ENCODE measurements at regions not wholly inside any gene's neighbourhood (a gene's known extent, or its start where the extent isn't known, plus 50 kb on each side); places are given as distances from the start of the nearest gene placed in this dataset.
A peak's percentile ranks its signal among the peaks of the same experiment; 100 is the strongest.

DNA sequence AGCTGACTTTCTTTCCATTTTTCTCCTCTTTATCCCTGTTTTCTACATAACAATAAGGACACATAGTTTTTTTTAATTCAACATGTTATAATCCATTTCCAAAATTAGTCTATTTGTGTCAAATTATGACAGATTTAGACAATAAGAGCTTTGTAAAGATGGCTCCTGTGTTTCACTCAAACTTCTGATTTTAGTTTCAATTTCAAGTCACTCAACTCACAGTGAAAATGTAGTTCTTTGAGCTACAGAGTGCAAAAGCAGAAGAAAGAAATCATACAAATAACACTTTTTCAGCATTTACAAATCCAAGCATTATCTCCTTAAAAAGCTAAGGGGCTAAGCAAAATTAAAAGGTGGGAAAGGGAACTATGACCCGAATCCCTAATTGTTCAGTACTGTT lies 340.7 kb upstream of the TRIB2 start:
- POLR2A ChIA-PET, result no interaction called here
- no peak overlapping the region for H3K27ac Mint-ChIP-seq
- H3K36me3 Mint-ChIP-seq, result no peaks in the 10 kb centered on the region
- no peaks in the 10 kb centered on the region for H3K27me3 Mint-ChIP-seq
- H3K4me3 Mint-ChIP-seq, result no peak overlapping the region
- no peaks in the 10 kb centered on the region for H3K9me3 Mint-ChIP-seq
- CTCF ChIA-PET, result no interaction called here
- DNase-seq, result no peak
- intact Hi-C loops (cut with micrococcal nuclease), result no loop called here
- peaks cover 7% of the 10 kb centered on the region for H3K4me1 Mint-ChIP-seq (ENCODE audit: low read depth)

DNA sequence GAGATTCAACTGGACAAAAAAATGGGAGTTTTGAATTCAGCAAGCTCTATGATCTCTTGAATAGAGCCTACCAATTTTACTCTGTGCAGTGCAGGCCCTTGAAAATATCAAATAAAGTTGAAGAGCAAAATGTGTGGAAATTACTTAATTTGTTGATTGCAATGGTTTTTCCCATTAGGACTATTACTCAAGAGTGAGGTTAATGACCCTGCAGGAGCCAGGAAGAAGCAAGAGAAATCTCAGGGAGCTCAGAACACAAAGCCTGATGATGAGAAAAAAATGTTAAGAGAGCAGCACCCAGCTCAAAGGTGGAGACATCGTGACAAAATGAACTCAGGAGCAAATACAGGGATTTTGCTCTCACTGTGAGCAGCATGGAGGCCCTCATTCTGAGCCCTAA lies 337.6 kb upstream of the TRIB2 start:
- Mint-ChIP-seq H3K4me3 (no peak overlapping the region), H3K36me3 (no peaks in the 10 kb centered on the region), H3K9me3 (no peaks in the 10 kb centered on the region), H3K27me3 (no peaks in the 10 kb centered on the region), H3K4me1 (ENCODE audit: low read depth) (peaks cover 7% of the 10 kb centered on the region), H3K27ac (no peak overlapping the region)
- intact Hi-C loops (cut with micrococcal nuclease), result no loop called here
- POLR2A ChIA-PET, result no interaction called here
- no peak for DNase-seq
- CTCF ChIA-PET, result no interaction called here

DNA sequence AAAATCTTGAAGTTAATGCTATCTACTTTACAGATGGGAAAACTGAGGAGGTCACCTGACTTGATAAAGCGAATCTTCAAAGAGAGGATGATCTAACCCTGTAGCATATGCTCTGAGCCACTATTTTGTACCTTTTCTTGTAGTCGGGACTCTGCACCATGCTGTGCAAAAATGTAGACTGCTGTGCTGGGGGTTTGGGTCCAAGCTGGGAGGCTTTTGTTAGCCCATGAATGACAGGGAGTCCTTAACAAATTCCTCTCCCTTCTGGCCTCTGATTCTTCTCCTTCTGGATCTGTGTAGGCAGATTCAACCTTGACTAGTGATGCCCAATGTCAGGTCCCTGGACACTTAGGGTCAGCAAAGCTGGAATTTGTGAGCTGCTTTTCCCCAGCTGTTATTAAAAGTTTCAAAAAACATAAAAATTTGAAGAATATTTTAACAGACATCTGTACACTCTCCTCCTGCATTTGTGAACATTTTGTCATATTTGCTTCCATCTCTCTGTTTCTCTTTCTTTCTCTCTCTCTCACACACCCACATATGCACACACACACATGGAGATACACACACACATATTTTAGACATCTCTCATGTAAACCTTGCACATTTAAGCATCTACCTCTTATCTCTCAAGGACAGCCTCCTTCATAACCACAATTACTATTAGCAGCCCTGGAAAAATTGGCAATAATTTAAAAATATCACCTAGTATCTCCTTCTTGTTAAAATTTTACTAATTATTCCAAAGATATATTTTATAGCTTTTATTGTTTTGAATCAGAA lies 335.0 kb upstream of the TRIB2 start:
- POLR2A ChIA-PET, result no interaction called here
- intact Hi-C loops (cut with micrococcal nuclease), result no loop called here
- CTCF ChIA-PET, result no interaction called here

DNA sequence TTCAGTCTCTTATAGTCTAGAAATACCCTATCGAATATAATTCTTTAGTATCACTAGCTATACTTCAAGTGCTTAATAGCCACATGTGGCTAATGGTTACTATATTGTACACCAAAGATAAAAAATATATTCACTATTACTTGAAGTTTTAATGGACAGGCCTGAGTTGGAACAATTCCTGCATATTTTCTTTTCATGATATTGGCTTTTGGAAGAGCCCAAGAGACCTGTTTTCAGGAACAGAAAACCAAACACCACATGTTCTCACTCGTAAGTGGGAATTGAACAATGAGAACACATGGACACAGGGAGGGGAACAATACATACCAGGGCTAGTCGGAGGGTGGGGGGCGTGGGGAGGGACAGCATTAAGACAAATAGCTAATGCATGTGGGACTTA lies 334.4 kb upstream of the TRIB2 start:
- CTCF ChIA-PET, result no interaction called here
- POLR2A ChIA-PET, result no interaction called here

More for the DNA sequence above, 335.0 kb upstream of the TRIB2 start:
- no peaks in the 10 kb centered on the region for H3K27me3 Mint-ChIP-seq
- no peak overlapping the region for H3K27ac Mint-ChIP-seq
- no peaks in the 10 kb centered on the region for H3K4me1 Mint-ChIP-seq (ENCODE audit: low read depth)
- no peaks in the 10 kb centered on the region for H3K9me3 Mint-ChIP-seq
- no peak for DNase-seq
- H3K36me3 Mint-ChIP-seq, result no peaks in the 10 kb centered on the region
- H3K4me3 Mint-ChIP-seq, result no peak overlapping the region

DNA sequence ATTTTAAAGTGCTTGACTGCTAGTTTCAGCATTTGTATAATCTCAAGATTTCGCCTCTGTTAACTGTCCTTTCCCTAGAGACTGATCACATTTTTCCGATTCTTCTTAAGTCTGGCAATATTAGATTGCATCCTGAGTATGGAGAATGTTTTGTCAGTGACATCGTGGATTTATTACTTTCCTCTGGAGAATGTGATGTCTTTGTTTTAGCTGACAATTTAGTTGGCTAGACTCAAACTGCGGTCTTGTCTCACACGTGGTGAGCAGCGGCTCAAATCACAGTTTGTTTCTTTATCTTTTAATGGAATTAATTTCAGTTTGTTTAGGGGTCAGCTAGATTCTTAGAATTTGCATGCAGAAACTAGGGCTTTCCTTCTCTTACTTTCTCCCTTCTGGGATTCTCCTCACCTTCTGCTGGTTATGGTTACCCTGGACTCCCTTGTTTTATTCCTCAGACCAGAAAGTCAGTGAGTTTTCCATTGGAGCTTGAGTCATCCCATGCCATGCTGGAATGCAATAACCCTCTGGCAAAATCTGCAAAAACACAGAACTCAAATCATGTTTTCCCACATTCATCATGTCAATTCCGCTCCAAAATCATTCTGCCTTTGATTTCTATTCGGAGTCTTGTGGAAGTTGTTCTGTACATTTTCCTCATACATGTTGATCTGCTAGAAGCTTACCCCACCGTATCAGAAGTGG lies 327.2 kb upstream of the TRIB2 start:
- Mint-ChIP-seq H3K36me3 (no peaks in the 10 kb centered on the region), H3K9me3 (no peaks in the 10 kb centered on the region), H3K4me1 (ENCODE audit: low read depth) (no peaks in the 10 kb centered on the region), H3K27ac (no peak overlapping the region), H3K27me3 (no peaks in the 10 kb centered on the region), H3K4me3 (no peak overlapping the region)
- POLR2A ChIA-PET, result no interaction called here
- CTCF ChIA-PET, result no interaction called here
- intact Hi-C loops (cut with micrococcal nuclease), result no loop called here
- DNase-seq, result no peak

More for the DNA sequence above, 334.4 kb upstream of the TRIB2 start:
- DNase-seq, result no peak
- no peak overlapping the region for H3K27ac Mint-ChIP-seq
- no peaks in the 10 kb centered on the region for H3K36me3 Mint-ChIP-seq
- H3K9me3 Mint-ChIP-seq, result no peaks in the 10 kb centered on the region
- H3K4me1 Mint-ChIP-seq (ENCODE audit: low read depth), result no peaks in the 10 kb centered on the region
- H3K4me3 Mint-ChIP-seq, result no peak overlapping the region
- intact Hi-C loops (cut with micrococcal nuclease), result no loop called here
- H3K27me3 Mint-ChIP-seq, result no peaks in the 10 kb centered on the region

DNA sequence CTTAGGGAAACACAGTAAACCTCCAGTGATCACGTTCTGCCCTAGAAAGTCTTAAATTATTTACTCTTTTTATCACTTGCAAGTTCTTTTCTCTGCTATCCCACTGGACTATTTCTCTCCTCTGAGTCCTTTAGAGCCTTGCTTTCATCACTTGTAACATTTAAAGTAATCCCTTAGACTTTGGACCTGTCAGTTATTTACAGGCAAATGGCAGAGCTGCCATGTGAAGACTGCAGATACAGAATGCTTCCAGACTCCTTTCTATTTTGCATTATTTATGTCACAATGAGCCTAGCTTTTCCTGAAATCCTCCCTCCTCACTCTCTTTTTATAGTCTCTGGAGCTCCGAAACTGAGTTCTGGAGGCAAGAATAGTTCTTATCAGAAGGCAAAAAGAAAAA lies 325.6 kb upstream of the TRIB2 start:
- intact Hi-C loops (cut with micrococcal nuclease), result no loop called here
- CTCF ChIA-PET, result no interaction called here
- POLR2A ChIA-PET, result no interaction called here
- Mint-ChIP-seq H3K4me3 (no peak overlapping the region), H3K36me3 (no peaks in the 10 kb centered on the region), H3K27ac (no peak overlapping the region), H3K27me3 (no peaks in the 10 kb centered on the region), H3K4me1 (ENCODE audit: low read depth) (peaks cover 5% of the 10 kb centered on the region), H3K9me3 (no peaks in the 10 kb centered on the region)
- DNase-seq, result no peak

DNA sequence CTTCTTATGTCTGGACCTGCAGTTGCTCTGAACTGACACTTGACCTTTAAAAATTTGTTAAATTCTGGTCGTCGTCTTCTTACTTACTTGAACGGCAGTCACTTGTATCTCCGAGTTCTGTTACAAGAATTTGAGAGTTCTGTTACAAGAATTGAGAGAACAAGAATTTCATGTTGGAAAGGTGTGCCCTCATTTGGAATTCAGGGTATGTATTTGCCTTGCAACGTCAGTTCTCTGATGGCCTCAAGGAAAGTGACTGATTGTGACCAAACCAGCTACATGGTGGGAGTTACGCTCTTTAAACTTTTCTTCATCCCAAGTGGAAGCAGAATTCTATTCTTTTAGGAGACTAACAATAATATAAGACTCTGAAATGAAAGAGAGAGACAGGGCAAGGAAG lies 320.0 kb upstream of the TRIB2 start:
- no peaks in the 10 kb centered on the region for H3K9me3 Mint-ChIP-seq
- intact Hi-C loops (cut with micrococcal nuclease), result no loop called here
- H3K4me1 Mint-ChIP-seq (ENCODE audit: low read depth), result peaks cover 5% of the 10 kb centered on the region
- ChIA-PET POLR2A (no interaction called here), CTCF (interaction anchor here (0.6 kb wide), 1 partner anchor 193 kb away, joined by 3 read pairs; no protein-coding TSS in a partner anchor)
- H3K4me3 Mint-ChIP-seq, result no peak overlapping the region
- H3K27ac Mint-ChIP-seq, result no peak overlapping the region
- no peaks in the 10 kb centered on the region for H3K27me3 Mint-ChIP-seq
- no peaks in the 10 kb centered on the region for H3K36me3 Mint-ChIP-seq
- no peak for DNase-seq

DNA sequence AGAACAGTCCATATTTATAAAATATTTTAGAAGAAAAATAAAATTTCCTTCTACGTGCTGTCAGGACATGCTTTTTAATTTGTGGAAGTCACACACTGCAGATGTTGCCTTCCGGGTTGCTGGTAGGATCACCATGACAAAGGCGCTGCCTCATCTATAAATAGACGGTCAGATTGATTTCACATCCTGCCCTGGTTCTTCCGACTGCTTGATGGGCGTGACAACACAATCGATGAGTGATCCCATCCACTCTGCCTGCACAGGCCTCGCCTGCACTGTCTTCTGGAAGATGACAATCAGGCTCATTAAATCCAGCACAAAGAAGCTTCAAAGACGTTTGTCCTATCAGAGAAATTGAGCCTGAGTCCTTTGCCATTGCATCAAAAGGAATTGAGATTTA lies 318.9 kb upstream of the TRIB2 start:
- peaks cover 3% of the 10 kb centered on the region for H3K36me3 Mint-ChIP-seq
- H3K9me3 Mint-ChIP-seq, result peaks cover 3% of the 10 kb centered on the region
- intact Hi-C loops (cut with micrococcal nuclease), result no loop called here
- ChIA-PET POLR2A (no interaction called here), CTCF (no interaction called here)
- H3K4me3 Mint-ChIP-seq, result no peak overlapping the region
- no peak overlapping the region for H3K27ac Mint-ChIP-seq
- peak; percentile 12 for DNase-seq
- H3K4me1 Mint-ChIP-seq (ENCODE audit: low read depth), result peaks cover 5% of the 10 kb centered on the region
- H3K27me3 Mint-ChIP-seq, result peaks cover 2% of the 10 kb centered on the region

DNA sequence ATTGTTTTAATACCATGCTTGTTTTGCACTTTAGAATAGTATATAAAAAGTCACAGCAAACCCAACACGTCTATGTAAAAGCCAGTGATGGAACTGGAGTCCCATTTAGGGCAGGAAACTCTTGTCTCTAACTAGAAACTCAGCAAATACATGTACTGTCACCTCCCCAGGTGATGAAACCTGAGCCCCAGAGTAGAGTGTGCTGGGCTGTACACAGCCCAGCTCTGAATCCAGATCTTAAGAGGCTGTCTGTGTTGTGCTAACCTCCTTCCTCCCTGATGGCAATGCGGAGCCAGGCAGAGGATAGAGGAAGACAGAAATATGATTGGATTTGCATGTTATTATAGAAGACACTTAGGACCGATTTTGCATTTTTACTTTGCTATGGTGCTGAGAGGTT lies 317.5 kb upstream of the TRIB2 start:
- Mint-ChIP-seq H3K36me3 (peaks cover 3% of the 10 kb centered on the region), H3K27ac (no peak overlapping the region), H3K9me3 (peaks cover 5% of the 10 kb centered on the region), H3K4me3 (no peak overlapping the region), H3K4me1 (ENCODE audit: low read depth) (peaks cover 5% of the 10 kb centered on the region), H3K27me3 (peaks cover 2% of the 10 kb centered on the region)
- intact Hi-C loops (cut with micrococcal nuclease), result no loop called here
- ChIA-PET CTCF (no interaction called here), POLR2A (no interaction called here)
- no peak for DNase-seq

DNA sequence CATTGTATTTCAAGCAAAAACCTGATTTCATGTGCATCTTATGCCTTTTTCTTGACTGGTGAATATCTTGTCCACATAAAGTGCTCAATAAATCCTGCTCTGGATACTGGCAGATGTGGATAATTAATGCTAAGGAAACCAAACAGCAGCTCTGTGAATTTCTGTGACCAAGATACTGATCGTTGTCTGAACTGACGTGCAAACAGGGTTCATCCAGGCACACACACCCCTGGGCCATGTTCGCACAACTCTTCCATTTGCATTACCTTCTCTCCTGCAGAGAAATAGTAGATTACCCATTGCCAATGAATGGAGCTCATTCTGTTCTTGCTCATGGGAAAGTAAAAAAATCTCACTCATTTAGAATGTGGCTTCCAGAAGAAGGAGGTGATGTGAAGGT lies 316.2 kb upstream of the TRIB2 start:
- DNase-seq, result no peak

DNA sequence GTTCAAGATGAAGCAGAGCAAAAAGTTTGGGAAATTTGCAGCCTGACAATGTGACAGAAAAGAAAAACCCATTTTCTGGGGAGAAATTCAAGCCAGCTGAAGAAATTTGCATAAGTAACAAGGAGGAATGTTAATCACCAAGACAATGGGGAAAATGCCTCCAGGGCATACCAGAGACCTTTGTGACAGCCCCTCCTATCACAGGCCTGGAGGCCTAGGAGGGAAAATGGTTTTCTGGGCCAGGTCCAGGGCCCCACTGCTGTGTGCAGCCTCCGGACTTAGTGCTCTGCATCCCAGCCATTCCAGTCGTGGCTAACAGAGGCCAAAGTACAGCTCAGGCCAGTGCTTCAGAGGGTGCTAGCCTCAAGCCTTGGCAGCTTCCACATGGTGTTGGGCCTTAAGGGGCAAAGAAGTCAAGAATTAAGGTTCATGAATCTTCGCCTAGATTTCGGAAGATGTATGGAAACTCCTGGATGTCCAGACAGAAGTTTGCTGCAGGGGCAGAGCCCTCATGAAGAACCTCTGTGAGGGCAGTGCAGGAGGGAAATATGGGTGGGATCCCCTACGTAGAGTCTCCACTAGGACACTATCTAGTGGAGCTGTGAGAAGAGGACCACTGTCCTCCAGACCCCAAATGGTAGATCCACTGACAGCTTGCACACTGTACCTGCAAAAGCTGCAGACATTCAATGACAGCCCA lies 314.1 kb upstream of the TRIB2 start:
- H3K9me3 Mint-ChIP-seq, result peaks cover 5% of the 10 kb centered on the region
- H3K36me3 Mint-ChIP-seq, result peaks cover 3% of the 10 kb centered on the region
- no peak overlapping the region for H3K27ac Mint-ChIP-seq
- no peak for DNase-seq
- H3K4me3 Mint-ChIP-seq, result no peak overlapping the region
- no peaks in the 10 kb centered on the region for H3K4me1 Mint-ChIP-seq (ENCODE audit: low read depth)
- peaks cover 2% of the 10 kb centered on the region for H3K27me3 Mint-ChIP-seq
- CTCF ChIA-PET, result no interaction called here
- POLR2A ChIA-PET, result no interaction called here
- intact Hi-C loops (cut with micrococcal nuclease), result no loop called here

More for the DNA sequence above, 316.2 kb upstream of the TRIB2 start:
- H3K36me3 Mint-ChIP-seq, result peaks cover 3% of the 10 kb centered on the region
- peaks cover 5% of the 10 kb centered on the region for H3K9me3 Mint-ChIP-seq
- peaks cover 2% of the 10 kb centered on the region for H3K27me3 Mint-ChIP-seq
- CTCF ChIA-PET, result interaction anchor here (1.1 kb wide), 1 partner anchor 530 kb away, joined by 3 read pairs; no protein-coding TSS in a partner anchor
- no peak overlapping the region for H3K27ac Mint-ChIP-seq
- intact Hi-C loops (cut with micrococcal nuclease), result no loop called here
- no peaks in the 10 kb centered on the region for H3K4me1 Mint-ChIP-seq (ENCODE audit: low read depth)
- POLR2A ChIA-PET, result no interaction called here
- no peak overlapping the region for H3K4me3 Mint-ChIP-seq

DNA sequence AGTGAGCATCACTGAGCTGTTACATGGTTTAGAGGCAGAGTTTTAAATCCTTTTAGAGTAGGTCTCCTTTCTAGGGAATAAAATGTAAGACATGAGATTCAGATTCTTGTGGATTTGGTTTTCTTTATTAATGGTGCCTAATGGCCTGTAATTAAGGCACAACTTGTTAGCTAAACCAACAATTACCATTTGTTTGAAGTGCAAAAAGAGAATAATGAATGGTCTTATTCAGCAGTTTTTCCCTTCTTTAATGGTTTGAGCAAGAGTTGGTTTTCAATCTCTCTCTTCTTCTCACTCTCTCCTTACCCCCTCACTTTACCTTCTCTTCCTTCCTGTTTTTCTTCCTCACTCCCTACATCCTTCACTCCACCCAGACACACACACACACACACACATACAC lies 312.2 kb upstream of the TRIB2 start:
- no peak for DNase-seq
- peaks cover 3% of the 10 kb centered on the region for H3K36me3 Mint-ChIP-seq
- ChIA-PET POLR2A (no interaction called here), CTCF (no interaction called here)
- H3K9me3 Mint-ChIP-seq, result peaks cover 5% of the 10 kb centered on the region
- H3K4me1 Mint-ChIP-seq (ENCODE audit: low read depth), result no peaks in the 10 kb centered on the region
- no peak overlapping the region for H3K4me3 Mint-ChIP-seq
- intact Hi-C loops (cut with micrococcal nuclease), result no loop called here
- peaks cover 2% of the 10 kb centered on the region for H3K27me3 Mint-ChIP-seq
- H3K27ac Mint-ChIP-seq, result no peak overlapping the region

DNA sequence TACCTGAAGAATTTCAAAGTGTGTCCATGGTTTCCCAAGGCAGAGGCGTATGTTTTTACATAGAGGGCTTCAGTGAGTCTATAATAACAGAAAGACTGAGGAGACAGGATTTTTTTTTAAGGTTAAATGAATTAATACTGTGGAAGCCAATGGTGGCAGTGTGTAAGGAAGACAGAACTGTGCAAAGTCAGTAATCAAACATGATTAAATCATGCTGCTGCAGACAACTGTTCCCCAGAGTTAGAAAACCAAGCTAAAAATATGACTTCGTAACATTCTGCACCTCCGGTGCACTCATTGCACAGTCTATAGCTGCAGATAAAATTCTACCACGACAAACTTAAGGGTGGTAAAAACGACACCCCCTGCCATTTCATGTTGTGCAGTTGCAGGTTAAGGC lies 309.6 kb upstream of the TRIB2 start:
- H3K9me3 Mint-ChIP-seq, result peaks cover 4% of the 10 kb centered on the region
- no peak overlapping the region for H3K27ac Mint-ChIP-seq
- no peak overlapping the region for H3K4me3 Mint-ChIP-seq
- intact Hi-C loops (cut with micrococcal nuclease), result no loop called here
- CTCF ChIA-PET, result no interaction called here
- H3K36me3 Mint-ChIP-seq, result peaks cover 2% of the 10 kb centered on the region
- POLR2A ChIA-PET, result no interaction called here
- H3K4me1 Mint-ChIP-seq (ENCODE audit: low read depth), result peaks cover 7% of the 10 kb centered on the region
- no peak for DNase-seq
- H3K27me3 Mint-ChIP-seq, result peaks cover under 1% of the 10 kb centered on the region

Measured in activated CD4-positive, alpha-beta memory T cell treated with anti-CD3 and anti-CD28 coated beads for 36 hours (primary cell).